HG03442 (cell line): ENCODE measurements at regions not wholly inside any gene's neighbourhood (a gene's known extent, or its start where the extent isn't known, plus 50 kb on each side); places are given as distances from the start of the nearest gene placed in this dataset.
A peak's percentile ranks its signal among the peaks of the same experiment; 100 is the strongest.

Experiments used
- ATAC-seq: cut with Tn5 transposase; IDR thresholded peaks from one replicate; pipeline ENCODE4 v1.9.1; 2021; ENCODE audit warnings: mild to moderate bottlenecking, moderate library complexity; ENCODE audit not compliant: unreplicated experiment

DNA sequence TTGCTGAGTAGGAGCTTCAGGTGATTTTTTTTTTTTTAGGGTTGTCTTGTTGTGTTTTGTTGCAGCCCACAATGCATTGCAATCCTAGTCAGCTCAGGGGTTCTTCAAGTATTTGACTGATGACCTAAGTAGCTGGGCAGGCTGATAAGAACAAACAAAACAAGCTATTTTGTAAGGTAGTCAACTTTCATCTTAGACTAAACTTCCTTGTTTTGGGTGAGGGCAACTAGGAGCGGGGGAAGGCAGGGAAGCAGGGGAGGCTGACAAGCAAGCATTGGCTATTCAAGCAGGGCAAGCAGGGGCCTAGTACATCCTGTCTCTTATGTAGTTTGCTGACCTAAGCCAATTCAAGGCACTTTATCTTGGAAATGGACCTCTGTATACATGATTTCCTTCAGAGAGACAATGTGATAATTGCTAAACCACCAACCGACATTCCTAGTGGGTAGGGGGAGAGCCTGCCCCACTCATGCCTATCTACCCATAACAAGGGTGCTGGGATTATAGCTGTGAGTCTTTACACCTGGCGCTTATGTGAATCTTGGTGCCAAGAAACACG is 163.3 kb upstream of the PRKCQ start:
- no peak for ATAC-seq

DNA sequence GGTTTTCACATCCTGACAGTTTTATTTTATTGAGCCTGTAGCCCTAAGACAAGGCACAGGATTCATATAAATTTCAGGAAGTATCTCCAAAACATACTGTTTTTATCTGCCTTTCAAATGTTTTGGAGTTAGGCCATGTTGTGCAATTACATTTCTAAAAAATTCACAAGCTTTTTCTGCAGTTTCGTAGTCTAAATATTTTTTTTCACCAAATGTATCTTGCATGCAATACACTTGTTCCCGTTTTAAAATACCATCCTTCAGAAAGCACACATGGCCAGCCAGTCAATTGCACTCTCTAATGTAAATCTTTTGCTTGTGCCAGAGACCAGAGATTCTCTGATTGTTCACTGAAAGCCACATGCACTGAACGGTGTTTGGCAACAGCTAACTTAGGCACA is 161.5 kb upstream of the PRKCQ start:
- no peak for ATAC-seq

DNA sequence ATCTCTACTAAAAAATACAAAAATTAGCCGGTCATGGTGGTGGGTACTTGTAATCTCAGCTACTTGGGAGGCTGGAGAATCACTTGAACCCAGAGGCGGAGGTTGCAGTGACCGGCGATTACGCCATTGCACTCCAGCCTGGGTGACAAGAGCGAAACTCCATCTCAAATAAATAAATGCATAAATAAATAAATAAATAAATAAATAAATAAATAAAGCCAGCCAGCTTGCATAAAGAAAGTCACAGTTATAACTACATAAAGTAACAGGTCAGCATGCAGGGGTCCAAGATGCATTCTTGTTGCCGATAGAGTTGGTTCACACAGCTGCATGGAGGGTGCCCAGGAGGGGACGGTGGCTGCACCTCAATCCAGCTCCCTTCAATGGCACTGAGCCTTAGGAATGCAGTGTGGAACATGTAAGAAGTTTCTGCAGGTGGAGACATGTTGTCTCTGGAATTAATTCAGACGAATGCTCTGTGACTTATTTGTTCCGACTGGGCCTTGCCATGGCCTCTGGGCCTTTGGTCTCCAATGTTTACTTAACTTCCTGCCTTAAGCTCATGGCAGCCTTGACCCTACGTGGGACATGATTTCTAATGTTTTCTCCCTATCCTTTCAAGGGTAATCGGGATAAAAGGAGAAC is 159.6 kb upstream of the PRKCQ start:
- no peak for ATAC-seq

DNA sequence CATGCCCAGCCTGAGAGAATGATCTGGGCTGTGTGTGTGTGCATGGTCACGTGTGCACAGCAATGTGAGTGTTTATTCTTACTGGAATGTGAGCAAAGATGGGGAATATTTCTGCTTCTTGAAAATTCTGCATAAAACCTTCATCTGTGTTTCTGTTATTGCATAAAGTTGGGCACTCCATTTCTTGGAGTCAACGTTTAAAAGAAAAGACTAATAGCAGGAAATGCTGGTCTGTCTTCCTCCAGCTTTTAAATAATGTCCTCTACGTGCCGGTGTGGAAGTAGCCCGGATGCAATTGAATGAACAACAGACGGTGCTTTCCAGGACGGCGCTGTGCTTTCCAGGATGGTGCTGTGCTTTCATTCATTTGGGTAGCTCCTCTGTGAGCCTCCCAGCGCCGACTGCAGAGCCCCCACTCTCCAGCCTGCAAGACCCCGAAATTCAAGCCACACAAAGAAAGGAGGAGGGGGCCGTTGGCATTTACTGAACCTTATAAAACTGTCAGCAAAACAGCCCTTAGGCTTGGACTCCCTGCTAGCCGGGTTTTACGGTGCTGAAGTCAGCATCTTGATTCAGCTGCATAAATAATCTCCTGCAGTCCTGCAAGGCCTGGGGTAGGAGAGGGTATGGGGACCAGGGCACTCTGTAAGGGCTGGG is 158.2 kb upstream of the PRKCQ start:
- ATAC-seq = peak; percentile 42

DNA sequence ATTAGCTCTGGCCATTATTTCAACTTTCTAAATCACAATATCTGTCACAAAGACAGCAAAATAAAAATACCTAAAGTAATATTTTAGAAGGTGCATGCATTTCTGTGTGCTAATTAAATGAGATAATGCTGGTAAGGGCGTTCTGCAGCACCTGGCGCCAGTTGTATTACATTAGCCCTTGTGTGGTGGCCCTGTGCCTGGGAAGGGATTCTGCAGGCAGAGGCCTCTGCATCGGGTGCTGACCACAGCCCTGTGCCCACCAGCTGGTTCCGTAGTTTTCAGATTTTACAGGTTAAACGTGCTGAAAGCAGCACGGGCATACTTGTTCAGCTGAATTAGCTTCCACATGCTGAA is 157.7 kb upstream of the PRKCQ start:
- ATAC-seq = no peak

DNA sequence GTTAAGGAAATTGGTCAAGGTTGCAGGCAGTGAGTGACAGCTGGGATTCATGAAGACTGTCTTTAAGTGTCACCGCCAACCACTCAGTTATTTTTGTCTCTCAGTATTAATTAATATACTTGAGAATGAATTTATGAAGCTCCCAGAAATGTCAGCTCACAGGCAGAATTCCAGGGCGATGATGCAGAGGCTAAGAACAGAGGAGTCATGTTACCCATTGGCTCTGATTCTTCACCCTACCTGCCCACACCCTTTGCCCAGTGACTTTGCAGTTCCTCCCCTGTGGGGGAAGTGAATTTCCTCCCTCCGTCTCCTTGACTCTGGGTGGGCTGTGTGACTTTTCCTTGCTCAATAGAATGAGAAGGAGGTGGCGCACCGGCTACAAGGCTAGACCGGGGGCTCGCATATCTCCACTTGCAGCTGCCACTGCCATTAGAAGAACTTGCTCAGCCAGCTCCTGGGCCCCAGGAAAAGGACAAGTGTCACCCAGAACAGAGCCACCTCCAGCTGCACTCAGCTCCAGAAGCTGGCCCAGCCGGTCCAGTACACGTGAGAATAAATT is 157.1 kb upstream of the PRKCQ start:
- no peak for ATAC-seq

DNA sequence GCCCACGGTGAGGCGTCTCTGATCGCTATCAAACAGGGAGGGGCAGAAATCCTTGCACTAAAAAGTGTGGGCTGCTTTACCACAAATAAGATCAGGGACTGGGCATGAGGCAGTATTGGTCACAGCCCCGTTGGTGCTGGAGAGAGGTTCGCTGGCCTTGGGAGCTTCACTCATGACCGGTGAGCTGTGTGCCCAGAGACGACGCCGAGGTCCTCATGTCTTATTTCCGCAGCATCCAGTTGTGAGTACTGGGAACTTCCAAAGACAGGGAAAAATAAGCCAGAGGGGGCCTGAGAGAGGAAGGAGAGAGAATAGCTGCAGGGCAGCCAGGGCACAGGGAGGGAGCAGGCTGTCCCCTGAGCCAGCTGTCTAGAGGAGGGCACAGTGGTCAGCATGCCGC is 154.2 kb upstream of the PRKCQ start:
- ATAC-seq = no peak

DNA sequence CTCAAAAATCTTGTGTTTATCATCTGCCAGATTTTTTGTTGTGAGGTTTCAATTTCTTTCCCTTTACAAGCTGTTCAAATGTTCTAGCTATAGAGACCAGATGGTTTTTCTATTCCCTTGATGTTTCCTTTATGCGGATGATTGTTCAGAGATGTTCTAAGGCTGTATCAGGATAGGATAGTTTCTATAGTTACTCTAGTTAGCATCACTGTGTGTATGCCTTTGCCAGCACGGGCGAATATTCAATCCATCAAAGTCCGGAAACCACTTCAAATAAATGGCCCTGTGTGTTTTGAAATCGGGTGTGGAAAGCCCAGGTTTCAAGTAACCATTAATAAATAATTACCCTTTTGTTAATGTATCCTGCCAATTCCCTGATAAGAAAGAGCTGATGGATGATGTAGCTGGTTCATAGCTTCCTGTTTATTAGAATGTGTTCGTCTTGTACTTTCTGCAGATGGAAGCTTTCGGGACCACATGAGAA is 149.8 kb upstream of the PRKCQ start:
- no peak for ATAC-seq

DNA sequence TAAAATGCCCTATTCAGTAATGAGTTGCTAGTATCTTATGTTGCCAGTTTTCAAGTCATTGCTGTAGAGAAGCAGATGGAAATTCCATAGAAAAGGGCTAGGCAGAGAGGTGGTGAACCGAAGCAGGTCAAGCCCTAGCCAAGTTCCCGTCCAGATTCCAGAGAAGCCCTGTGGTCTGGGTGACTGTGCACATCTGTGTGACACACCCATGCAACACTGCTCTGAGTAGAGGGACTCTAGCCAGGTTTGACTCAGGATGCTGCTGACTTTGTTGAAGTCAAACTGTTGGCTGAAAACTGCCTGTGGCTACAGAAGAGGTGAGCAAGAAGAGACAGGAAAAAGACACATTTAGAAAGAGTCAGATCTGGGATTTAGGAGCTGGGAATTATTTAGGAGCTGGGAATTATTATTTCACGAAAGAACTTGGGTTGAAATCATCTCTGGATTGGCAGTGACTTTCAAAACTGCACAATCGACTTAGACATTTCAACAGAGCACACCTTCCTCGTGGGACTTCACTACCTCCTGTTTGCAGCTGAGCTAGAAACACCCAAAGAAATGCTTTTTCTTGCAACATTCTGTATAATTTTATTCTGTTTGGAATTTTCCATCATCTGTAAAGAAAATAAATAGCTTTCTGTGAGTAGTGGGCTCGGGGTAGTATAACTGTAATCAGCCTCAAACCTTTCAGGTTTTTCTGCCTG is 149.1 kb upstream of the PRKCQ start:
- ATAC-seq = no peak

DNA sequence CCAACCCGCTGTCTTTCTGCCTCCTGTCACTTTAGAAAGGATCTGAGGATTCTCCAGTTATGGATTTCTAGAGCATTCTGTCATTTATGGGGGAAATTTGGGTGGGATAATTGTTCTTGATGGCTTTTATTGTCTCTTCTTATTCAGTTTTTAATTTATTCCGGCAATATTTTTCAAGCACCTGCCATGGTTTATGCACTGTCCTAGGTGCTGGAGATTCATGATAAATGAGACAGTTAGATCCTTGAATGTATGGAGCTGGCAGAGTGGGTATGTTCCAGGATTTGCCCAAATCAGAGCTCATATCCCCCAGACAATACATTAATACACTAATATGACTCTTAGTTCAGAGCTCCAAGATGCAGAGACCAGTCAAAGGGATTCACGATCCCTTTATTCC is 146.8 kb upstream of the PRKCQ start:
- no peak for ATAC-seq

DNA sequence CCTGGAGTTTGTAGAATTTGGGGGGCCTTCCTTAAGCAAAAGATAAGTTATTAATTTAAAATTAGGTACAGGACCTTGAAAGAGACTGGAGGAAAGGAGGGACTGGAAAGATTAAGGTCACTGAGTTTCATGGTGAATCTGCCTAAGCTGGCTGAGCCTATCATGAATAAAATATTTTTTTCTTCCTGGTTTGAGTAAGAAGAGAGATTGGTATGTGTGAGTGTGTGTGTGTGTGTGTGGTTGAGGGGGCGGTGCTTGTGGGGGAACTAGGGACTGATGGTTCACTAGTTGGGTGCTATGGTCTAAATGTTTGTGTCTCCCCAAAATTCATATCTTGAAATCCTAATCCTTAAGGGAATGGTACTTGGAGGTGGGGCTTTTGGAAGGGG is 142.5 kb upstream of the PRKCQ start:
- ATAC-seq = no peak

DNA sequence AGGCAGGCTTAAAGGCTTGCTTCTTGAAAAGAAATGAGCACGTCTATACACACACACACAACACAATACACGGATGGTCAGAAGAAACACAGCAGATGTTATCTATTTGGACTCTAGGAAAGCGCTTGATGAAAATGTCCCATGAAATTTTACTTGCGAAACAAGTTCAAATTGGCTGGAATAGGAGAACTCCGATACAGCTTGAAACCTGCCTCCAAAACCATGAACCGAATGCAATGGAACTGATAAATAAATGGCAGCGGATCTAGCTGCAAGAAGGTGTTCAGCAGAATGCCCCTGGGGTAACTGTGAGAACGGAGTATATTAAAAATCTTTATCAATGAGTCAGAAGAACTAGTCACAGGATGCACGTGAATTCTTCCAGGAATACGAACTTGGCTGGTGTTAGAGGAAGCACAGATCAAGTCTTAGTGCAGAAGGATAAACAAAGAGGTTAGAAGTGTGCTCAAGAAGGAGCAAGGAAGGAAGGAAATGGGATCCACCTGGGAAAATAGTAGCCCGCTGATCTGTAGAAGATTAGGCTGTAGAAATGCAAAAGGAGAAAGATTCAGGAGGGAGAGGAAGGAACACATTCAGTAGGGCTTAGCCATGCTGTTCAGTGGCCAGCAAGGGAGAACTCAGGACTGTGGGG is 142.0 kb upstream of the PRKCQ start:
- ATAC-seq = no peak

DNA sequence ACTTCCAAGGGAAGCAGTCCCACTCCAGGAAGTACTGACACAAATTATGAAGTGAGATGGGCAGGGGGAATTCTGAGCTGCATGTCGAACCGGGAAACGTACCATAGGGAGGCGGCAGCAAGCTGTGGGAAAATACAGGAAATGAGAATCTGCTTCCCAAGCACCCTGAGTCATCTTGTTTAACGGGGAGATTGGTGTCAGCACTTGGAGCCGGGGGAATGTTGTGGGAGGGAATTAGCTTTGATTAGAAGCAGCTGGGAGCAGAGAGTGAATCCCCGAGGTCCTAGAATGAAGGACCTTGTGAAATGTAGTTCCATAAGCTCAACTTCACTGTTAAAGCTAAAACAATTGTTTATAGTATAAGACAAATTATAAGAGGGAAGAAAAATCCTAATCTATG is 141.4 kb upstream of the PRKCQ start:
- no peak for ATAC-seq

DNA sequence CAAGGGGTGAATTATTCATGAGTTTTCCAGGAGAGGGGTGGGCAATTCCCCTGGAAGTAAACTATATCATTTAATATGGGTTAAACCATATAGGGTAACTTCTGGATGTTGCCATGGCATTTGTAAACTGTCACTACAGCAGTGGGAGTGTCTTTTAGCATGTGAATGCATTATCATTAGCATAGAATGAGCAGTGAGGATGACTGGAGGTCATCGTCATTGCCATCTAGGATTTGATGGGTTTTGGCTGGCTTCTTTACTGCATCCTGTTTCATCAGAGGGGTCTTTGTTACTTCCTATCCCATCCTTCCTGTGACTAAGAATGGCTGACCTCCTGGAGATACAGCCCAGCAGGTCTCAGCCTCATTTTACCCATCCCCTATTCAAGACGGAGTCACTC is 139.5 kb upstream of the PRKCQ start:
- no peak for ATAC-seq

DNA sequence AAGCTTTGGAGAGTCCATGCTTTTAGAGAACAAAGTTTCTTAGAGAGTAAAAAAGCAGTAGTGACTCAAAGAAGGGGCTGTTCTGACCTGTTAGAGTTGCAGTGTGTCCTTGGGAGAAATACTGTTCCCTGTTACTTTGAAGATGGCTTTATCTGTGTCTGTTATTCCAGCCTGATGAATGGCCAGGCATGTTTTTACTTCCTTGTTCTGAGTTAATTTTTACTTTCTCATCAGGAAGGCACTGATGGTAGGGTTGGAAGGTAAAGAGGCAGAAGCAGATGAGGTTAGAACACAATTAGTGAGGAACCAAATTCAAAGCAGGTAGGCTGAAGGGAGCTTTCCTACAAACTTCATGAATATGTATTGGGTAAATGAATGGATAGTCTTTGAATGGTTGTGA is 138.5 kb upstream of the PRKCQ start:
- ATAC-seq = no peak

DNA sequence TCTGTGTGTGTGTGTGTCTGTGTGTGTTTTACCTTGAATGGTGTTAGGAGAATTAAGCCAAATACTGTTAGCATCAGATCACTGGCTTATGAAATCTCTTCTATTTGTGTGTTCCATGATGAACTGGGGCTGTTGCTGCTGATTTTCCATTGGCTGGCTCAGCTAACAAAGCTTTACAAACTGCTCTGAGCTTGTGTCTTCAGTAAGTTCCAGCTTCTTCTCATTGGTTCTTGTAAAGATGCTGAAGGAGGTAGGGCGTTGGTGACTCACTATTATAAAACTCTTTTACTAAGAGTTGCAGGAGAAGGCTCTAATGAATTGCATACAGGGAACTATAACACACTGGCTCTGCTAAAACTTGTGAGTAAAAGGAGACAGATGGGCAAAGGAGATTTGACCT is 136.4 kb upstream of the PRKCQ start:
- ATAC-seq = no peak

DNA sequence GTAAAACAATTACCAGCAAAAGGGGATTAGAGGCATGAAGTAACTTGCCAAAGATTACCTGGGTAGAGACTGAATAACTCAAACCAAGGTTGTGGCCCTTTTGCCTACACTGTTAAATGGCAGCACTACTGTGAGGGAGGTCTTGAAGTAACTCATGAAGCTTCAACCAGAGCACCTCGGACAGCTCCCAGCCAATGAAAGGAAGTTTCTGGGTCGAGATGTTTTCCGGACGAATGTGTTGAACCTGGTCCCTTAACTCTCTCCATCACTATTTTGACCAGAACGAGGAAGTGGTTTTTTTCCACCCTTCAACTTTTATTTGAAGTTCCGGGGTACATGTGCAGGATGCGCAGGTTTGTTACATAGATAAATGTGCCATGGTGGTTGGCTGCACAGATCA is 133.6 kb upstream of the PRKCQ start:
- no peak for ATAC-seq

DNA sequence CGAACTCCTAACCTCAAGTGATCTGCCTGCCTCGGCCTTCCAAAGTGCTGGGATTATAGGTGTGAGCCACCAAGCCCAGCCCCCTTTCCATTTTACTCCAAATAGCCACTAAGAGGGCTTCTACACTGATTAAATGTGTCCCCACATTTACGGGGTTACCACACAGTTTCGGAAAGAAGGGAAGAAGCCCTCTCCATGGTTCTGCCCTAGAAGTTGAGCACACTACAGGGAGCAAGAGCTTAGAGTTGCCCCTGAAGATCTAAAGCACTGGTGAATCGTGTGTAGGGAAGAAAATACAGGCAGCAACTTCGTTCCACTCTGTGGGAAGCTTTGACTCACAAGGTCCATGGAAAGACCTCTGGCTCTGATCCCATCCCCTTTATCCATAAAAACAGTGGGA is 133.0 kb upstream of the PRKCQ start:
- ATAC-seq = no peak

DNA sequence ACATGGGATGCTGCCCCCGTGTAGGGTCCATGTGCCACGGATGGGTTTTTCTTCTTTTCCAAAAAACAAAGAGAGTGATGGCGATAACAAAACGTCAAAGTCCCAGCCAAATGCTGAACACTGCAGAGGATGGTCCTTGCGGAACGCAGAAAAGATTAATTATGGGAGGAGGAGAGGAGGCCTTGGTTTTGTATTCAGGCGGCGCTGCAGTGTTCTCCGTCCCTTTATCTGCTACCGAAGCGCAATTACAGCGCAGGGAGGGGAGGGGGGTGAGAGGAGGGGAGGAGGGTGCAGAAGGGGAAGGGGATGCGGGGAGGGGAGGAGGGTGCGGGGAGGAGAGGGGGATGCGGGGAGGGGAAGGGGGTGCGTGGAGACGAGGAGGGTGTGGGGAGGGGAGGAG is 131.8 kb upstream of the PRKCQ start:
- ATAC-seq = no peak

DNA sequence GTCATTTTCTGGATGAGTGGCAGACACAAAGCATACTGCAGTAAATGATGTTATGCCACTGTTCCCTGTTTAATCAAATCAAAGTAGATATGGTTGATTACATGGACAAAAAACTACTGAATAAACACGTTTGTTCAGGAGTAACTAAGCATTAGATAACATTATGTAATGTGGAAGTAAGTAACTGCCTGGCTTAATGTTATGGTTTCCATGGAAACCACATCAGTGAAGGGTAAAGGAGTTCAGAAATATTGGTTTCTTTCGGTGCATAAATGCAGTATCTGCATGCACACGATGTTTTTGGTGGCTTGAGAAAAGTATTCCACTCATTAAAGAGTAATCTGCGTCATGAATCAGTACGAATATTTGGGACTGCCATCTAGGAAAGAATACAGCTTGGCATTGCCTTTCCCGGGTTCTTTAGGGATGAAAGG is 131.3 kb upstream of the PRKCQ start:
- ATAC-seq = no peak

DNA sequence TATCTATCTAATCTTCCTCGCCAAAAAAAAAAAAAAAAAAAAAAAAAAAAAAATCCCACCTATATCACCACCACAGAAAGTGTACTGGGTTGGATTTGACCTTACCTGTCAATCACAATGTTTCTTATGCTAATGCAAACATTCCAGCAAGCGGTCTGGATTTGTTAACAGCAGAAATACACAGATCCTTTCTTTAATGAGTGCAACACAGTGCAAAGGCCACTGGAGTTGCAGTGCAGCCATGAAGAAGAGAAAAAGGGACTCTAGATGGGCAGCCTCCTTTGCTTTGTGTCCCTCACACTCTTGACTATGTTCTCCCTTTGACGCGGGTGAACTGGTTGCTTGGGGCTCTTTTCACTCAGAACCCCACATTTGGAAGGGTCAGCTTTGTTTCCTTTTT is 127.3 kb upstream of the PRKCQ start:
- ATAC-seq = no peak
